ENCODE measurements at regions not wholly inside any gene's neighbourhood (a gene's known extent, or its start where the extent isn't known, plus 50 kb on each side); places are given as distances from the start of the nearest gene placed in this dataset.

DNA sequence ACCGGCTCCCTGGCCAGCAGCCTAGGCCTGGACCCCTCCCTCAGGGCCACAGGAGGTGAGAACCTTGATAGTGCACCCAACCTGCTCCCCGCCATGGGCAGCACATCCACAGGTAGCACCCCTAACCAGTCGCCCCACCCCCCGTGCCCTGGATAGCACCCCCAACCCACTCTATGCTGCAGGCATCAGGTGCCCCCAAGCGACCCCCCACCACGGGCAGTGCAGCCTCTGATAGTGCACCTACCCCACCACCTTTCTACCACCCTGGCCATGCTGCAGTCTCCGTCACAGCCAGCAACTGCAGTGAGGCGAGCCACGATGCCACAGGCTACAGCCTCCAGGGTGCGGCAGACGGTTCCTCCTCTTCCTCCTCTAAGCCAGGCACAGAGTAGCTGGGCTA lies 55.6 kb downstream of the SOWAHC start:
- no peaks in the 10 kb centered on the region for H3K27me3 ChIP-seq
- ATAC-seq (no peak), FAIRE-seq (no peak), DNase-seq (peak in 1 of 6 donors; percentile 33)
- no peaks in the 10 kb centered on the region for H3K4me1 ChIP-seq
- intact Hi-C loops (cut with DNase I): no loop called here
- H3K27ac ChIP-seq: no peak overlapping the region
- H3K36me3 ChIP-seq: no peaks in the 10 kb centered on the region
- H3K9me3 ChIP-seq: no peaks in the 10 kb centered on the region
- no peak overlapping the region for H3K4me3 ChIP-seq
- TF ChIP-seq, protein P1, sequence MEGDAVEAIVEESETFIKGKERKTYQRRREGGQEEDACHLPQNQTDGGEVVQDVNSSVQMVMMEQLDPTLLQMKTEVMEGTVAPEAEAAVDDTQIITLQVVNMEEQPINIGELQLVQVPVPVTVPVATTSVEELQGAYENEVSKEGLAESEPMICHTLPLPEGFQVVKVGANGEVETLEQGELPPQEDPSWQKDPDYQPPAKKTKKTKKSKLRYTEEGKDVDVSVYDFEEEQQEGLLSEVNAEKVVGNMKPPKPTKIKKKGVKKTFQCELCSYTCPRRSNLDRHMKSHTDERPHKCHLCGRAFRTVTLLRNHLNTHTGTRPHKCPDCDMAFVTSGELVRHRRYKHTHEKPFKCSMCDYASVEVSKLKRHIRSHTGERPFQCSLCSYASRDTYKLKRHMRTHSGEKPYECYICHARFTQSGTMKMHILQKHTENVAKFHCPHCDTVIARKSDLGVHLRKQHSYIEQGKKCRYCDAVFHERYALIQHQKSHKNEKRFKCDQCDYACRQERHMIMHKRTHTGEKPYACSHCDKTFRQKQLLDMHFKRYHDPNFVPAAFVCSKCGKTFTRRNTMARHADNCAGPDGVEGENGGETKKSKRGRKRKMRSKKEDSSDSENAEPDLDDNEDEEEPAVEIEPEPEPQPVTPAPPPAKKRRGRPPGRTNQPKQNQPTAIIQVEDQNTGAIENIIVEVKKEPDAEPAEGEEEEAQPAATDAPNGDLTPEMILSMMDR (IDR thresholded peaks at IDR 0.05): no peak
- WGBS, 2 donors: 82 to 84% methylated on average over 11 of the region's 11 CpGs

DNA sequence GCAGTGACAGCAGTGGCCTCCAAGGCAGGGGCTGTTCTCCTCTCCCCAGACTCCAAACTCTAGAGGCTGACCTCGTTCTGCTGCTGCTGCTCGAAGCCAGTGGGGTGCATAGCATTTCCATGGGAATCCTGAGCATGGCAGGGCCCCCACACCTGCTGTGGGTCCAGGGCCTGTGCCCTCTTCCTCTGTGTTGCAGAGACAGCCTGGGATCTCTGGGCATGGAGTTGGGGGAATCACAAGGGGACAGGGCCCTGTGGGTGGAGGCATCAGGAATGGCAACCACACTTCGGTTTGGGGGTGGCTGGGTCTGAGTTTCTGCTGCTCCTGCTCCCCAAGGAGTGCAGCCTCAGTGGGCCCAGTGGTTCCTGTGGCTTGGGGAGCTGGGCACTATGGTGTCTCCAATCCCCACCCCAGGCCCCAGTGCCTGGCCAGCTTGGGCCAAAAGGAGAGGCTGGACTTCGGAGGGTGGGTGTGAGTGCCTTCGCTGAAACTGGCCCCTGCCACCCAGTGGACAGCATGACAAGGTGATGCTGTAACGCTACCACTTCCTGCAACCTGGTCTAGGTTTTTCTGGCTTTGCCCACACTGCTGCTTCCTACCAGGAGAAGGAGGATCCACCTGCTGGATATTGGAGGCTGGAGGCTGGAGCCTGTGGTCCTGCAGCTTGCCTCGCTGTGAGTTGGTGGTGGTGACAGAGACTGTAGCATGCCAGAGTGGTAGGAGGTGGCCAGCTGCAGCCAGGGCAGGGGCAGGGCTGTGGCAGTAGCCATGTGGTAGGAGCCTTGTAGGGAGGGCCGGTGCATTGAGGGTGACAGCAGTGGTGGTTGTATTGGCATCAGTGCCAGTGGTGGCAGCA lies 56.6 kb downstream of the SOWAHC start:
- no peak overlapping the region for H3K4me3 ChIP-seq
- no peak for FAIRE-seq
- WGBS, 2 donors: 89 to 92% methylated on average over 8 of the region's 8 CpGs
- TF ChIP-seq, protein P1 (IDR thresholded peaks at IDR 0.05): no peak
- H3K4me1 ChIP-seq: no peaks in the 10 kb centered on the region
- no peak for DNase-seq
- H3K36me3 ChIP-seq: no peaks in the 10 kb centered on the region
- no peak overlapping the region for H3K27ac ChIP-seq
- H3K9me3 ChIP-seq: no peaks in the 10 kb centered on the region
- intact Hi-C loops (cut with DNase I): no loop called here
- ATAC-seq: no peak
- no peaks in the 10 kb centered on the region for H3K27me3 ChIP-seq

DNA sequence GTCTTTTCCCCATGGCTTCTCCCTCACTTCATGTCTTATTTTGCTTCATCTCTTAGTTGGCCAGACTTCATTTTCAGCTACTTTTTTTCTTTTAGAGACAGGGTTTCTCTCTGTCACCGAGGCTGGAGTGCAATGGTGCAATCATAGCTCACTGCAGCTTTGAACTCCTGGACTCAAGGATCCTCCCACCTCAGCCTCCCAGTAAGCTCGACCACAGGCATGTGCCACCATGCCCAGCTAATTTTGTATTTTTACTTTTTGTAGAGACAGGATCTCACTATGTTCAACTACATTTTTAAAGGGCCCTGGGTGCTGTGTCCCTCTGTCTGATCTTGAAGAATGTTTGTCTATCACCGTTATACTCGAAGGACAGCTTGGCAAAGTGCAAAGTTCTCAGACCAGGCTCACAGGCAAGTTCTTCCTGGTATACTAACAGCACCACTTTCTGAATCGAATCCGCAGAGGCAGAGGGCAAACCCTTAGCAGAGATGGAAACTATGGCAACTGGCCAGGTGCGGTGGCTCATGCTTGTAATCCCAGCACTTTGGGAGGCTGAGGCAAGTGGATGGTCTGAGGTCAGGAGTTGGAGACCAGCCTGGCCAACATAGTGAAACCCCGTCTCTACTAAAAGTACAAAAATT lies 60.9 kb downstream of the SOWAHC start:
- ATAC-seq (peak in 2 of 4 donors; percentile 48 to 50), DNase-seq (no peak), FAIRE-seq (no peak)
- Histone ChIP-seq H3K9me3 (no peaks in the 10 kb centered on the region), H3K36me3 (no peaks in the 10 kb centered on the region), H3K4me3 (no peak overlapping the region), H3K4me1 (peaks cover 0 to 5% (median under 1%) of the 10 kb centered on the region in 3 donors), H3K27ac (no peak overlapping the region), H3K27me3 (no peaks in the 10 kb centered on the region)
- 48 to 50% methylated on average over 8 of the region's 8 CpGs for WGBS, 2 donors
- TF ChIP-seq, protein P1 (IDR thresholded peaks at IDR 0.05): no peak
- intact Hi-C loops (cut with DNase I): no loop called here

DNA sequence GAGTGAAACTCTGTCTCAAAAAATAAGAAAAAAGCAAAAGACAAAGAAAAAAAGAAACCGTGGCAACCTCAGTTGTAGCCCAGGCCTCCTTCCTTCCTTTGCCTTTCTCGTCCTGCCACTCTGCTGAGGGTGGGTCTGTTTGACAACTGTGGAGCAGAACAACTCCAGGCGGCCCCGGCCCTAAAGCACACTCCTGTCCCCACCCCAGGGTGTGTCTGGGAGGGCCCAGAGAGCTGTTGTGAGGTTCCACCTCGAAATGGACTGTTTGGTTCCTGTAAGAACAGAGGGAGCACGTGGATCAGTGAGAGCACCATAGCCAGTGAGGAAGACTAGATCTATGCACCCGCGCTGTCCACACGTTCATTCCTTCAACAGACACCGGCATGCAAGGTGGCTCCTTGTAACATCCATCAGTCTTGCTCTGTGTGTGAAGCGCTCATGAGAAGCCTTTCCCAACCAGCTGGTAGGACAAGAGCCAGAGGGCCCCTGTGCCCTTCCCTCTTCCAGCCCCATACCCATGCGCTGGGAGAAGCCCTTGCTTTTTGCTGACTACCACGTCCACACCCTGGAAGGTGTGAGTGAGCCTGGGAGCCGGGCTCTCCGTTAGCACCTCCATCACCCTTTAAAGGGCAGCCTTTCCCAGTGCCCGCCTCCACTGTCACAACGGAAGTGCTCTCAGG lies 61.6 kb downstream of the SOWAHC start:
- WGBS, 2 donors: 83 to 87% methylated on average over 17 of the region's 17 CpGs
- Histone ChIP-seq H3K36me3 (no peaks in the 10 kb centered on the region), H3K27ac (no peak overlapping the region), H3K4me1 (peaks cover 5 to 8% (median 5%) of the 10 kb centered on the region in 3 donors), H3K9me3 (no peaks in the 10 kb centered on the region), H3K4me3 (no peak overlapping the region), H3K27me3 (no peaks in the 10 kb centered on the region)
- intact Hi-C loops (cut with DNase I): no loop called here
- TF ChIP-seq, protein P1 (IDR thresholded peaks at IDR 0.05): no peak
- FAIRE-seq (no peak), DNase-seq (no peak), ATAC-seq (peak in 2 of 4 donors; percentile 19 to 35)
